HepG2 (cell line): ENCODE measurements at regions not wholly inside any gene's neighbourhood (a gene's known extent, or its start where the extent isn't known, plus 50 kb on each side); places are given as distances from the start of the nearest gene placed in this dataset.

Experiments used
- IKZF1 ChIP-seq: fragments of 450-650 bp; IDR thresholded peaks from 2 replicates; pipeline ENCODE4 v1.7.1; 2016
- POLR2A ChIP-seq, 2 experiments: IDR thresholded peaks; 2 replicates each; pipeline ENCODE4 v1.6.1; 2011; ENCODE audit warnings: low read depth in 2 of 2, low read length in 2 of 2, mild to moderate bottlenecking in 1 of 2, moderate library complexity in 1 of 2; ENCODE audit not compliant: insufficient read depth in 1 of 2
- RFX5 ChIP-seq: IDR thresholded peaks from 2 replicates; pipeline ENCODE4 v1.6.1; 2011; ENCODE audit warnings: low read depth, low read length, improper control_type of control experiment
- XBP1 ChIP-seq: sonication (generic); formaldehyde crosslinking; IDR thresholded peaks from 2 replicates; pipeline ENCODE4 v1.5.0; 2020; ENCODE audit warnings: missing genetic modification reagents
- ZFP36 ChIP-seq: fragments of 150-350 bp; IDR thresholded peaks from 2 replicates; pipeline ENCODE4 v1.6.1; 2018; ENCODE audit warnings: borderline replicate concordance, low read length, low read depth; ENCODE audit not compliant: partially characterized antibody

DNA sequence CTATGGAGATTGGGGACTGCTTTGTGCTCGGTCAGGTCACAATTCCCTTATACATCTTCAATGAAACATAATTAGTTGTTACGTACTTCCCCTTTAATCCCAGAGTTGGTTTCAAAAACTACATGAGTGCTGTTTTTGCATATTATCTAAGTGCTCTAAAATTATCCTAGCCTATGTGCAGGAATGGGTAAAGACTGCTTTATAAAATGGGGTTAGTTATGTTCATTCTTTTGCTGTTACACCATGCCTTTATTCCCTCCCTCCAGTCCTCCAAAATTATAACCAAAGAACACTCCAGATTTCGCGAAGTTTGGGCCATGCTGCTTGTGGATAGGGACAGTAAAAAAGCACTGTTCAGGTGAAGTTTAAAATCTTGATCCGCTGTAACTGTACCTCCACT, 173.9 kb upstream of the SNX7 start:
- TF ChIP-seq RFX5: no peak
- TF ChIP-seq IKZF1: no peak
- no peak for TF ChIP-seq ZFP36
- no peak for TF ChIP-seq POLR2A (IDR thresholded peaks at IDR 0.05; ENCODE audit: insufficient read depth in 1 of 2, low read depth in 2 of 2, low read length in 2 of 2)
- TF ChIP-seq XBP1 (CRISPR knock-in tag): no peak
